HG03066 (cell line): ENCODE measurements at regions not wholly inside any gene's neighbourhood (a gene's known extent, or its start where the extent isn't known, plus 50 kb on each side); places are given as distances from the start of the nearest gene placed in this dataset.

Experiments
- ATAC-seq: cut with Tn5 transposase; IDR thresholded peaks from one replicate; pipeline ENCODE4 v1.9.1; 2021; ENCODE audit warnings: low read depth; ENCODE audit not compliant: unreplicated experiment

GRCh38 chr2:146363731-146364130 lies 1481.1 kb upstream of the ACVR2A start:
- ATAC-seq: no peak

GRCh38 chr2:146351689-146352088 lies 1493.1 kb upstream of the ACVR2A start:
- no peak for ATAC-seq

- ATAC-seq: no peak
Observed at GRCh38 chr2:146349334-146349733, 1495.5 kb upstream of the ACVR2A start.

DNA sequence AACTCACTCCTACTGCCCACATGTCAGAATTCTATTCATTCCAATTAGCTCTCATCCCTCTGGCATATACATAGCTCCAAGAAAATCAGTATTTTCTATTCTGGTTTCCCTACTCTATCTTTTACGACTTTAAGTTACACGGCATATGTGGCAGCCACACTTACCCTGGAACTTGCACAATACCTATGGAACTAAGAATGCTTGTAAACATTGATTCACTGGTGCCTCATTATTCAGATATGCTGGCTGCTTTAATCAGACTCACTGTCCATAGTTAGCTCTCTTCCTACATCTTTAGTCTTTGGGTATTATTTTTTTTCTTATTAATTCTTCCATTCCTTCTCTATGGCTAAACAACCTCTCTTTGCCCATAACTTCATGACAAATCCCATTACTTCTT lies 1519.9 kb upstream of the ACVR2A start:
- no peak for ATAC-seq

- ATAC-seq: no peak
Observed at GRCh38 chr2:146323564-146323963, 1521.3 kb upstream of the ACVR2A start.

DNA sequence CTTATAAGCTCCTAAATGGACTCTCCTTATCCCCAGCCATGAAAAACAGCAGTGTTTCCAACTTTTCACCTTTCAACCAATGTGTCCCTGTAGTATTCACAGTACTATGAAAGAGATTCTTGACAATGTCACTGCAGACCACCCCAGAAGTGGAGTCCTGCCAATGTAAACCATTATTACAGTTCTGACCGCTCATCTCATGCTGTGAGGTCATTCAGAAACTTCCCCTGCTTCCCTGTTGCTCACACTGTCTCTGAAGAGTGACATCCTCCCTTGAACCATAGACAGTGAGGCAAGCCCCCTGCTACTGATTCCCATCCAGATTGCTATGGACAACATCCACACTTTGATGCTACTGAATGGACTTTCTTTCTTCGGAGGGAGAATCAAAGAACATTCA lies 1523.7 kb upstream of the ACVR2A start:
- ATAC-seq: no peak

DNA sequence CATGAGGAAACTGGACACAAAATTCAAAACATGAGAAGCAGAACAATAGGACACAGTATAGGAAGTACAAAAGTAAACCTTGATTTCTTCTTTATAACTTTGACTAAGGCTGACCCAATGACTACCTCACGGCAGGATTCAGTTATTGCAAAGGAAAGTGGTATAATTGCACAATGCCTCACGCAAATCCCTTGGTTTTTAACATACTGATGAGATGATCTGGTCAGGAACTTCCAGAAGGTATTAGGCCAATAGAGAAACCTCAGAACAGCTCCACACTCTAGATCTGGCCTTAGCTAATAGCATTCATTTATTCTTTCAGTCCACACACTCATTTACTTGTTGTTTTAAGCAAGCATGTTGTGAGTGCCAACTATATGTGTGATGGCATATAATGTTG lies 1526.9 kb upstream of the ACVR2A start:
- ATAC-seq: no peak

DNA sequence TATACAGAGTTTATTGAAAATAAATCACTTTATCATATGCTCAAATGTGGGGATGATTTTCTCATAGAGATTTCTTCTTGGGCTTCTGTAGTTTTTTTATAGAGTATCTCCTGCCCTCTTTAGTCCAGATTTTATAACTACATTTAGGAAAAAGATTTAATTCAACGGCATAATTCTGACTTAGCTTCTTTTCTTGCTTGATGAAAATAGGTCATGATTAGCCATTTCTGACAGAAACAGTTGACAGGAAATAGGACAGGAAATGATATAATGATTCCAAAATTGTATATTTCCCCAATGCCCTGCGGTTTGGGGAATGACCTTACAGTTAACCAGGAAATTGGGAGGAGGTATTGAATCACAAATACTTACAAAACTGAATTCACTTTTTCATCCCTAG lies 1531.9 kb upstream of the ACVR2A start:
- no peak for ATAC-seq

DNA sequence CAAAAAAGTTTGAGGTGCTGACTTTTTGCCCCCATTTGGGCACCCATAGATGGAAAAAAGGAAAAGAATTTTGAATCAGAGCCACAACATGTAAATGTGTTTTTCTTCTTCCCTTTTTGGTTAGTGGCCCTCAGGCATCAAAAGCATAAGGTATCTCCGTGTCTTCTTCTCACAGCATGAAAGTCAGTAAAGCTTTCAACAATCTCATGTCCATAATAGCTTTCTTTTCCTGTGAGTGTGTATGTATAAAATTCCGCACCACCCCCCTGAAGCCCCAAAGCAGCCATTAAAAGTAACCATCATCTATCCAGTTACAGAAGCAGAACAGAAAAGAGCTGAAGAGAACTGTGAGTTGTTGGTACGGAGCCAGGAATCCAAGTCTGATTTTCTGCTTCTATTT lies 1539.7 kb upstream of the ACVR2A start:
- ATAC-seq: no peak

GRCh38 chr2:146301287-146301686 lies 1543.5 kb upstream of the ACVR2A start:
- ATAC-seq: no peak

GRCh38 chr2:146295080-146295670 lies 1549.7 kb upstream of the ACVR2A start:
- no peak for ATAC-seq

DNA sequence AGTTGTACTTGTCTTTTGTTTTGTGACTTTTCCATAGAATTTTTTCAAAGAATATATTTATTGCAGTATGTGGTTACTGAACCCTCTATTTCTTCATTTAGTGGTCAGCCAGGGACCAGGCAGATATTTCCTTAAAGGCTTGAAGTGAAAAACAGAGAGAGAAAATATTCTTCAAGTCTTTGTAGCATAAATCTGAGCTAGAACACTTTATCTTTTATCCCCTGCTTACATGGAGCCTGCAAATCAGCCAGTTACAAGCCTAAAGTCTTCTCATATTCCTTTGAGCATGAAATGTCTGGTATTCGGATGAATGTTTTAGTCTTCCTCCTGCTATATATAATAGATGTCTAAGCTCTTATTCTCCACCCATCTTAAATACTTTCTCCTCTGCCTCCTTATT lies 1557.5 kb upstream of the ACVR2A start:
- no peak for ATAC-seq

- ATAC-seq: no peak
Observed at GRCh38 chr2:146278881-146279280, 1565.9 kb upstream of the ACVR2A start.

DNA sequence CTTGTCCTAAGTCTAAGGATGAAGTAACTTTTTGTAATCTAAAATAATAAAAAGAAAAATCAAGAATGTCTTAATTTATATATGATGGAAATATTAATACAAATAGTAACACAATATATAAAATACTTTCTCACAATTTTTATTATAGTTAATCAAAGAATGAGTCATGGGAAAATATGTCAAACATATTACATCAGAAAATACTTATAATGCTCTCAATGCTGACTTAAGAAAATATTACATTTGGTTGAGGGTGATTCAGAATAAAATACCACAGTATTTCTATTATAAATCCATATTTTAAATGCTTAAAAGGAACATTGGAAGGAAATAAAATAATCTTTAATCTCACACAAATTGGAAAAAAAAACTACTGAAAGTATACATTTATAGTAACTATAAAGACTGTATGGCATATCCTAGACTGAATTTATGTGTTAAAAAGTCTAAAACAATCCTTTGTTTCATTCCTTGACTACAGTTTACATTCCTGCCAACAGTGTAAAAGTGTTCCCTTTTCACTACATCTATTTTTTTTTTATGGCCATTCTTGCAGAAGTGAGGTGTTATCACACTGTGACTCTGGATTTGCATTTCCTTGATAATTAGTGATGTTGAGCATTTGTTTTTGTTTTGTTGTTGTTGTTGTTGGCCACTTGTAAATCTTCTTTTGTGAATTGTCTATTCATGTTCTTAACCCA lies 1573.5 kb upstream of the ACVR2A start:
- no peak for ATAC-seq

DNA sequence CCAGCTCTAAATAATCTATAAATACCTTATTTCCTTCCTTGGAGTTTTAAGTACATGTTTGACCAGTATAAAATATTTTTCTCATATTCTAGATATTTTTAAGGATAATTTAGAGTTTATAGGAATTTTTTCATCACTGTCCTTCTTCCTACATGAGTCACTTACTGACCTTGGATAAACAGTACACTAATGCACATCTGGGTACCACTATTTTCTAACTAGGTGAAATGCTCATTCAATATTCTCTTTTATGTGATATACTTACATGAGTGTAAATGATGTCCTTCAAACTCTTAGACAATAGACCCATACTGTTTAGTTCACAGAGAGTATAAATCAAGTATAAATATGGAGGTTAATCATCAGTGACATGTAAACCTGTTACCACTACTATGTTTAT lies 1574.2 kb upstream of the ACVR2A start:
- ATAC-seq: no peak

DNA sequence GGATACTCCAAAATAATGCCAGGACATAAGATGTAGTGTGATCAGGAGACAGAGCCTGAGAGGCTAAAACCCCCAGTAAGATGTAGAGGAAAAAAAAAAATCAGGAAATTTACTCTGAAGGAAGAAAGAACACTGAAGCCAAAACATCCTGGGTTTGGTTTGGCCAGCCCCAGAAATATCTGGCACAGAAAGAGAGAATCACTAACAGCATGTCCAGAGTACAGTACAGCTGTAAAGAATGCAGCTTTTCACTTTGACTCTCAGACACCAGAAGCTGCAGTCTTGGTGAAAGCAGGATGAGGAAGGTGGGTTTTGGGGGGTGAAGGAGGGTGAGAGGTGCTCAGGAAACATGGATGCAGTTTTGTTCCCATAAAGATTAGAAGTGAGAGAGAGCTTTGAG lies 1577.7 kb upstream of the ACVR2A start:
- no peak for ATAC-seq

DNA sequence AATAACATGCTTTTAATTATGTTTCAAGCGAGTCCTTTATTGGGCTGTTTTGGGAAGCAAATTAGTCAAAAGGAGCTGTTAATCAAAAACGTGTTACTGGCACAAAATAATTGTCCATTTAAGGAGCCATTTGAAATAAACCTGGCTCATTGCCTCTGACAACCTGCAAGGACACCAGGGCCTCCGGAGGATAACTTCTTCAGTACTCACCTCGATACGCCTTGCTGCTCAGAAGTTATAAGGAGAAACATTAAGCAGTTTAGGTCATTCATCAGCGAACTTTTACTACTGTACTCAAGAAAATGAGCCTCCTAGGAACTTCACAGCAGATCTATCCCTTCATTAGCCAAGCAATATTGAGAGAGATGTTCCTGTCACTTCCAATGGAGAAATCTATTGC lies 1579.2 kb upstream of the ACVR2A start:
- ATAC-seq: no peak

DNA sequence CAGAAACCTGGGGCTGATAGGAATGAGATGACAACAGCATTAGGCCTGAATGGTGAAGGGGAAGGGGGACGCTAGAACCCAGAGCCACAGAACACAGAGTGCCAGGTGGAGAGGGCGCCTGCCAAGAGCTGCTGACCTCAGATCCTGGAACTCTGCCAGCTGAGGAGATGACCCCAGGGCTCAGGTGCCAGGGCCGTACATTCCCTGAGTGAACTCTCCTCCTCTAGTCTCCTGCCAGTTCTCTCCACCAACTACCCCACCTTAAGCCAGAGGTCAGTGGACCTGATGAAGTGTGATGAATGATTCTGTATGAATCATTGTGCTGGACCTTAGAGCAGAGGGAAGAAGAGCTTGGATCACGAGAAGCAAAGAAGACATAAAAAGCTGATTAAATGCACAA lies 1582.2 kb upstream of the ACVR2A start:
- no peak for ATAC-seq

- no peak for ATAC-seq
Observed at GRCh38 chr2:146260551-146260950, 1584.3 kb upstream of the ACVR2A start.

DNA sequence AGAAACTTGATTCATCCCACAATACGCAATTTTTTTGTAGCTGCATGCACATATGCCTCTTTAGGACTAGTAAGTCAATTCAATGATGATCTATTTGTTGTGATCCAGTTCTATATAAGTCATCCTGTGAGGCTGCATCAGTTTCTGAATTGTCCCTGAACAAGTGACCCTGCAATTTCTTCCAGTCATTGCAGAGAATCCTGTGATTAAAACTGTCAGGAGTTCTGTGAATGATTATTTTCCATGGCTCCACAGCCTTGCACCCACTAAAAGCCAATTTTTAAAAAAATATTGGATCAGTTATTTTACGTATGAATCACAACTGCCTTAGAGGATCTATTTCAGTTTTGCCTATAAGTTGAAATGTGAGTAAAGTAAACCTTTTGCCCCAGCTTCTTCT lies 1585.0 kb upstream of the ACVR2A start:
- ATAC-seq: no peak

DNA sequence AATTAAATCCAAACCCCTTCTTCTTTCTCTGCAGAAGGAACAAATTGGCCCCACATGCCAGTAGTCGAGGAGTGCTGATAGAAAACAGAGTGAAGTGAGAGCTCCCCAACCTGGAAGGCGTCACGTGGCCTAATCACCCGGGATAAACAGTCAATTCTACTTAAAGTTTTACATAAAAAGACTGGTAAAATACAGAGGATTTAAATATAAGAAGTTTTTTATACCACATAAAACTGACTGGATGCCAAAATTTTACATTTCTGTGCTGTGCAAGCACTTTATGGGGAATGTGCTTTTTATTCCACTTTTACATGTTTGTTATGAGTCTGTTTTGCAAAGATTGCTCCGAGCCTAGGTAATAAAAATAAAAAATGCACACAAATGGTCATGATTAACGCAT lies 1586.8 kb upstream of the ACVR2A start:
- ATAC-seq: no peak

GRCh38 chr2:146252119-146252518 lies 1592.7 kb upstream of the ACVR2A start:
- no peak for ATAC-seq

GRCh38 chr2:146251328-146251727 lies 1593.5 kb upstream of the ACVR2A start:
- ATAC-seq: no peak
